SK-N-SH (cell line): ENCODE measurements at regions not wholly inside any gene's neighbourhood (a gene's known extent, or its start where the extent isn't known, plus 50 kb on each side); places are given as distances from the start of the nearest gene placed in this dataset.

Source experiments
- CTCF ChIA-PET: fragments of 300-600, 350-600 bp; formaldehyde crosslinking; extraction: SDS; loops from one replicate; lab custom pipeline; 2021; lab: Yijun Ruan, JAX
- POLR2A ChIA-PET: fragments of 350-600 bp; sonication (Branson Sonifier 250); formaldehyde crosslinking; extraction: SDS; loops from one replicate; lab custom pipeline; 2020; ENCODE audit warnings: antibody characterized with exemption, inconsistent platforms; lab: Yijun Ruan, JAX
- DNase-seq: peaks from one replicate; pipeline ENCODE4 v3.0.0; 2012
- H2AFZ ChIP-seq: fragments of 200-600 bp; sonication (generic); 2 replicates; pipeline ENCODE4 v1.8.1; 2016; ENCODE audit warnings: antibody characterized with exemption, mild to moderate bottlenecking, low read depth
- H3F3A ChIP-seq: fragments of 200-600 bp; sonication (generic); replicated peaks from 2 replicates; pipeline ENCODE3; 2016; ENCODE audit warnings: antibody characterized with exemption, mild to moderate bottlenecking; ENCODE audit not compliant: insufficient read depth
- H3K27ac ChIP-seq, 2 experiments: fragments of 200-500 bp in 1 of 2; fragments of 200-600 bp in 1 of 2; sonication (Bioruptor generic) in 1 of 2; sonication (generic), shearing (Covaris generic) in 1 of 2; 2 replicates each; pipeline versions ENCODE4 v1.5.1 to v1.6.1; 2014 to 2016; ENCODE audit warnings: low read depth in 2 of 2, inconsistent platforms in 1 of 2, low read length in 1 of 2, mild to moderate bottlenecking in 1 of 2, mixed read lengths in 1 of 2
- H3K27me3 ChIP-seq: fragments of 200-600 bp; sonication (generic), shearing (Covaris generic); 2 replicates; pipeline ENCODE4 v1.6.1; 2016; ENCODE audit warnings: mixed run types; ENCODE audit not compliant: insufficient read depth
- H3K36me3 ChIP-seq, 2 experiments: fragments of 200-500 bp in 1 of 2; fragments of 200-600 bp in 1 of 2; sonication (Bioruptor generic) in 1 of 2; sonication (generic) in 1 of 2; replicated peaks in 1 of 2; 2 replicates each; pipeline versions ENCODE3 to v1.5.1; 2014 to 2016; ENCODE audit warnings: low read length in 1 of 2, mild to moderate bottlenecking in 1 of 2; ENCODE audit not compliant: insufficient read depth in 2 of 2, control insufficient read depth in 1 of 2
- H3K4me1 ChIP-seq, 2 experiments: fragments of 200-500 bp in 1 of 2; fragments of 200-600 bp in 1 of 2; sonication (Bioruptor generic) in 1 of 2; sonication (generic), shearing (Covaris generic) in 1 of 2; 2 replicates each; pipeline versions ENCODE4 v1.5.1 to v1.6.1; 2014 to 2016; ENCODE audit warnings: low read depth in 1 of 2, low read length in 1 of 2, mixed run types in 1 of 2; ENCODE audit not compliant: insufficient read depth in 2 of 2, control insufficient read depth in 1 of 2
- H3K4me2 ChIP-seq: fragments of 200-600 bp; sonication (generic), shearing (Covaris generic); 2 replicates; pipeline ENCODE4 v1.6.1; 2017; ENCODE audit warnings: mixed run types
- H3K4me3 ChIP-seq, 2 experiments: fragments of 200-500 bp in 1 of 2; fragments of 200-600 bp in 1 of 2; sonication (Bioruptor generic) in 1 of 2; sonication (generic), shearing (Covaris generic) in 1 of 2; 2 replicates each; pipeline versions ENCODE4 v1.5.1 to v1.8.1; 2014 to 2016; ENCODE audit warnings: low read depth in 2 of 2, inconsistent platforms in 1 of 2, low read length in 1 of 2, mild to moderate bottlenecking in 1 of 2, mixed read lengths in 1 of 2, moderate library complexity in 1 of 2
- H3K79me2 ChIP-seq: fragments of 200-600 bp; sonication (generic); 2 replicates; pipeline ENCODE4 v1.8.1; 2017; ENCODE audit warnings: mild to moderate bottlenecking; ENCODE audit not compliant: insufficient read depth
- H3K9ac ChIP-seq: fragments of 200-600 bp; sonication (generic); 2 replicates; pipeline ENCODE4 v1.6.1; 2017; ENCODE audit warnings: mixed run types
- H3K9me2 ChIP-seq: fragments of 200-600 bp; sonication (generic); 2 replicates; pipeline ENCODE4 v1.6.1; 2017; ENCODE audit warnings: mixed run types
- H3K9me3 ChIP-seq: fragments of 200-600 bp; sonication (generic); 2 replicates; pipeline ENCODE4 v1.6.1; 2017; ENCODE audit warnings: mixed run types, mild to moderate bottlenecking, moderate library complexity
- H4K20me1 ChIP-seq: fragments of 200-600 bp; sonication (generic); 2 replicates; pipeline ENCODE4 v1.6.1; 2017; ENCODE audit warnings: mild to moderate bottlenecking, mixed run types; ENCODE audit not compliant: insufficient read depth
- CHD2 ChIP-seq: fragments of 150-350 bp; IDR thresholded peaks from 2 replicates; pipeline ENCODE4 v1.6.1; 2018; ENCODE audit warnings: low read length; ENCODE audit not compliant: partially characterized antibody
- EP300 ChIP-seq, 2 experiments: IDR thresholded peaks; 2 replicates each; pipeline versions ENCODE4 v1.4.0 to v1.6.1; 2012; ENCODE audit warnings: borderline replicate concordance in 1 of 2, low read depth in 1 of 2, low read length in 1 of 2
- EZH2phosphoT487 ChIP-seq: fragments of 200-600 bp; sonication (generic); IDR thresholded peaks from 2 replicates; pipeline ENCODE4 v1.6.1; 2017; ENCODE audit warnings: low read depth, mixed run types, mild to moderate bottlenecking, antibody characterized with exemption, moderate library complexity, borderline replicate concordance
- FOXJ3 ChIP-seq: sonication (generic); formaldehyde crosslinking; IDR thresholded peaks from 2 replicates; pipeline ENCODE4 v1.5.1; 2020; ENCODE audit warnings: mild to moderate bottlenecking, missing genetic modification reagents
- FOXM1 ChIP-seq: IDR thresholded peaks from 2 replicates; pipeline ENCODE4 v1.4.0; 2012; ENCODE audit warnings: low read depth, mild to moderate bottlenecking
- GABPA ChIP-seq: IDR thresholded peaks from 2 replicates; pipeline ENCODE4 v1.4.0; 2012; ENCODE audit warnings: low read depth, mild to moderate bottlenecking
- GATA2 ChIP-seq: sonication (generic); formaldehyde crosslinking; IDR thresholded peaks from 2 replicates; pipeline ENCODE4 v1.5.0; 2020; ENCODE audit warnings: mild to moderate bottlenecking, missing genetic modification reagents
- IRF3 ChIP-seq: fragments of 150-350 bp; IDR thresholded peaks from 2 replicates; pipeline ENCODE4 v1.6.1; 2016; ENCODE audit warnings: mild to moderate bottlenecking, low read depth, low read length
- JUND ChIP-seq: IDR thresholded peaks from 2 replicates; pipeline ENCODE4 v1.4.0; 2012
- MAX ChIP-seq: IDR thresholded peaks from 2 replicates; pipeline ENCODE4 v1.4.0; 2012; ENCODE audit warnings: low read depth
- MEF2A ChIP-seq: IDR thresholded peaks from 2 replicates; pipeline ENCODE4 v1.4.0; 2012; ENCODE audit warnings: low read depth, borderline replicate concordance
- MXI1 ChIP-seq: IDR thresholded peaks from 2 replicates; pipeline ENCODE4 v1.6.1; 2012; ENCODE audit warnings: mild to moderate bottlenecking, low read depth, low read length, improper control_type of control experiment
- NFIC ChIP-seq: IDR thresholded peaks from 2 replicates; pipeline ENCODE4 v1.4.0; 2012; ENCODE audit warnings: borderline replicate concordance
- NRF1 ChIP-seq: IDR thresholded peaks from 2 replicates; pipeline ENCODE4 v1.6.1; 2012; ENCODE audit warnings: low read depth, mild to moderate bottlenecking, low read length
- PBX3 ChIP-seq: IDR thresholded peaks from 2 replicates; pipeline ENCODE4; 2012
- POLR2AphosphoS5 ChIP-seq: IDR thresholded peaks from 2 replicates; pipeline ENCODE4 v1.6.1; 2012; ENCODE audit warnings: low read depth, low read length
- RAD21 ChIP-seq: IDR thresholded peaks from 2 replicates; pipeline ENCODE4 v1.6.1; 2012; ENCODE audit warnings: mild to moderate bottlenecking, low read length
- RCOR1 ChIP-seq: fragments of 150-350 bp; IDR thresholded peaks from 2 replicates; pipeline ENCODE4 v1.6.1; 2017; ENCODE audit warnings: antibody characterized with exemption, low read length
- REST ChIP-seq: IDR thresholded peaks from 2 replicates; pipeline ENCODE4 v1.6.1; 2012; ENCODE audit warnings: mild to moderate bottlenecking, low read depth, low read length, moderate library complexity
- RFX5 ChIP-seq: IDR thresholded peaks from 2 replicates; pipeline ENCODE4 v1.6.1; 2012; ENCODE audit warnings: mild to moderate bottlenecking, improper control_type of control experiment, low read length
- RXRA ChIP-seq: IDR thresholded peaks from 2 replicates; pipeline ENCODE4 v1.4.0; 2012; ENCODE audit warnings: low read depth, mild to moderate bottlenecking, borderline replicate concordance
- SIN3A ChIP-seq: IDR thresholded peaks from 2 replicates; pipeline ENCODE4 v1.6.1; 2012; ENCODE audit warnings: low read depth, mild to moderate bottlenecking, low read length, moderate library complexity, borderline replicate concordance
- SMC3 ChIP-seq: IDR thresholded peaks from 2 replicates; pipeline ENCODE4 v1.6.1; 2012; ENCODE audit warnings: low read depth, low read length, improper control_type of control experiment
- TCF12 ChIP-seq: IDR thresholded peaks from 2 replicates; pipeline ENCODE4 v1.4.0; 2012
- WGBS: methylation state at CpG from one replicate; pipeline ENCODE4 v1.1.6; 2017; ENCODE audit warnings: low lambda C conversion rate; 5-methylcytosine and 5-hydroxymethylcytosine counted together

GRCh38 chr2:163541943-163542342 lies 193.9 kb downstream of the FIGN start:
- Histone ChIP-seq H3K4me2 (no peak overlapping the region), H2AFZ (no peak overlapping the region), H3K27ac (no peak overlapping the region), H3K9me3 (no peaks in the 10 kb centered on the region), H4K20me1 (no peaks in the 10 kb centered on the region), H3K36me3 (no peaks in the 10 kb centered on the region), H3K9me2 (no peaks in the 10 kb centered on the region), H3K27me3 (no peaks in the 10 kb centered on the region), H3K9ac (no peak overlapping the region), H3K79me2 (no peaks in the 10 kb centered on the region), H3F3A (no peaks in the 10 kb centered on the region), H3K4me1 (no peaks in the 10 kb centered on the region; a peak in 1 of 4 replicates), H3K4me3 (no peak overlapping the region)
- POLR2A ChIA-PET, result no interaction called here
- CTCF ChIA-PET, result interaction anchor here (1.5 kb wide), 1 partner anchor 14 kb away, joined by 3 read pairs; no protein-coding TSS in a partner anchor
- DNase-seq, result no peak
- TF ChIP-seq CHD2 (no peak), RFX5 (no peak), IRF3 (no peak), TCF12 (no peak), RCOR1 (no peak), SMC3 (no peak), NFIC (no peak), GATA2 (CRISPR knock-in tag) (no peak), PBX3 (no peak), FOXM1 (no peak), MAX (no peak), SIN3A (no peak), RXRA (no peak), NRF1 (no peak), RAD21 (no peak), MEF2A (no peak), MXI1 (no peak), POLR2AphosphoS5 (no peak), EZH2phosphoT487 (no peak), GABPA (no peak)
- 69% methylated on average over 2 of the region's 2 CpGs for WGBS

- no peak for DNase-seq
- ChIA-PET CTCF (interaction anchor here (1.5 kb wide), 1 partner anchor 14 kb away, joined by 3 read pairs; no protein-coding TSS in a partner anchor), POLR2A (no interaction called here)
- H3K4me3 ChIP-seq, result no peak overlapping the region
- no peaks in the 10 kb centered on the region; a peak in 1 of 4 replicates for H3K4me1 ChIP-seq
- H3K9me2 ChIP-seq, result no peaks in the 10 kb centered on the region
- no peaks in the 10 kb centered on the region for H4K20me1 ChIP-seq
- H3K27me3 ChIP-seq, result no peaks in the 10 kb centered on the region
- H3K4me2 ChIP-seq, result no peak overlapping the region
- no peaks in the 10 kb centered on the region for H3K9me3 ChIP-seq
- H3F3A ChIP-seq, result no peaks in the 10 kb centered on the region
- no peak overlapping the region for H2AFZ ChIP-seq
- no peak overlapping the region for H3K9ac ChIP-seq
- no peak overlapping the region for H3K27ac ChIP-seq
- no peaks in the 10 kb centered on the region for H3K79me2 ChIP-seq
- WGBS, result 28% methylated on average over 2 of the region's 2 CpGs
- H3K36me3 ChIP-seq, result no peaks in the 10 kb centered on the region
- TF ChIP-seq IRF3 (no peak), EP300 (IDR thresholded peaks at IDR 0.05; ENCODE audit: borderline replicate concordance in 1 of 2, low read depth in 1 of 2, low read length in 1 of 2) (no peak), GATA2 (CRISPR knock-in tag) (no peak), FOXM1 (no peak), RXRA (no peak), REST (no peak), CHD2 (no peak), FOXJ3 (CRISPR knock-in tag) (no peak), JUND (no peak), POLR2AphosphoS5 (no peak), NRF1 (no peak)
Observed at GRCh38 chr2:163541495-163541894, 194.3 kb downstream of the FIGN start.
